K562 (cell line): ENCODE measurements at regions not wholly inside any gene's neighbourhood (a gene's known extent, or its start where the extent isn't known, plus 50 kb on each side); places are given as distances from the start of the nearest gene placed in this dataset.

Source experiments
- NR2C1 ChIP-seq, 2 experiments: fragments of 450-650 bp; IDR thresholded peaks; 2 replicates each; pipeline ENCODE4 v1.6.1; 2017; ENCODE audit warnings: mild to moderate bottlenecking in 2 of 2, antibody characterized with exemption in 1 of 2, inconsistent platforms in 1 of 2, missing compliant biosample characterization in 1 of 2, missing genetic modification characterization in 1 of 2
- RERE ChIP-seq: sonication (generic); formaldehyde crosslinking; IDR thresholded peaks from 2 replicates; pipeline ENCODE4 v1.8.0; 2023; ENCODE audit warnings: missing genetic modification reagents, mild to moderate bottlenecking, borderline replicate concordance
- TAF1 ChIP-seq: IDR thresholded peaks from 2 replicates; pipeline ENCODE4 v1.6.1; 2011; ENCODE audit warnings: mild to moderate bottlenecking, low read length, moderate library complexity; ENCODE audit not compliant: insufficient read depth, control insufficient read depth, severe bottlenecking; ENCODE audit errors: extremely low read depth
- THAP7 ChIP-seq: fragments of 250-450 bp; sonication (Bioruptor Pico); IDR thresholded peaks from 2 replicates; pipeline ENCODE4 v1.5.0; 2021
- USF2 ChIP-seq: sonication (generic); formaldehyde crosslinking; IDR thresholded peaks from 2 replicates; pipeline ENCODE4 v1.5.0; 2020; ENCODE audit warnings: missing genetic modification reagents
- ZNF407 ChIP-seq: fragments of 450-650 bp; IDR thresholded peaks from 2 replicates; pipeline ENCODE4 v1.6.1; 2016; ENCODE audit warnings: low read depth

GRCh38 chr14:55805250-55805649 lies 225.2 kb downstream of the KTN1 start (continued):
- TF ChIP-seq ZNF407 = no peak
- TF ChIP-seq USF2 (CRISPR knock-in tag) = peak; percentile 4; the same call in 1 of the 2 replicates
- no peak for TF ChIP-seq RERE
- TF ChIP-seq THAP7 (CRISPR knock-in tag) = no peak
- no peak for TF ChIP-seq TAF1
- TF ChIP-seq NR2C1 (IDR thresholded peaks at IDR 0.05) = no peak
- TF ChIP-seq NR2C1 (tag; IDR thresholded peaks at IDR 0.05) = peak; percentile 46; the same call in 1 of the 2 replicates
